Panc1 (cell line): ENCODE measurements at regions not wholly inside any gene's neighbourhood (a gene's known extent, or its start where the extent isn't known, plus 50 kb on each side); places are given as distances from the start of the nearest gene placed in this dataset.

Experiments used
- ATAC-seq: fragments of 200-7000 bp; cut with Tn5 transposase; 2 replicates; pipeline ENCODE4 v1.9.1; 2020; ENCODE audit warnings: mild to moderate bottlenecking, moderate library complexity
- BruUV-seq: library from RNA; stranded (reverse); fragments of 400-500 nt; replicated peaks from 2 replicates; lab custom pipeline; 2021; lab: Mats Ljungman, UMichigan
- CTCF ChIA-PET: fragments of 300-600 bp; sonication (Branson Sonifier 250); formaldehyde crosslinking; loops from one replicate; lab custom pipeline; 2022; ENCODE audit warnings: antibody characterized with exemption; lab: Charles Lee
- POLR2A ChIA-PET: fragments of 300-600 bp; sonication (Branson Sonifier 250); formaldehyde crosslinking; loops from one replicate; lab custom pipeline; 2022; ENCODE audit warnings: antibody characterized with exemption; lab: Charles Lee
- DNase-seq: peaks from one replicate; pipeline ENCODE4 v3.0.0-alpha.2; 2010; ENCODE audit warnings: low read depth, low spot score
- H3K27ac ChIP-seq: 2 replicates; pipeline ENCODE4 v1.5.1; 2011; ENCODE audit warnings: mild to moderate bottlenecking, low read length, inconsistent platforms
- H3K27me3 ChIP-seq: fragments of 200-500 bp; sonication (Bioruptor generic); 2 replicates; pipeline ENCODE4 v1.6.0; 2014; ENCODE audit warnings: low read length, inconsistent platforms; ENCODE audit not compliant: control insufficient read depth, insufficient read depth
- H3K36me3 ChIP-seq: fragments of 200-500 bp; sonication (Bioruptor generic); 2 replicates; pipeline ENCODE4 v1.5.1; 2014; ENCODE audit warnings: inconsistent platforms, mild to moderate bottlenecking, low read length, moderate library complexity; ENCODE audit not compliant: control insufficient read depth, insufficient read depth
- H3K4me1 ChIP-seq: 2 replicates; pipeline ENCODE4 v1.5.1; 2011; ENCODE audit warnings: inconsistent platforms, mild to moderate bottlenecking, low read length, moderate library complexity; ENCODE audit not compliant: control insufficient read depth, insufficient read depth
- H3K4me3 ChIP-seq, 2 experiments: 2 replicates each; pipeline ENCODE4 v1.5.1; 2011 to 2012; ENCODE audit warnings: low read depth in 2 of 2, low read length in 2 of 2, mild to moderate bottlenecking in 2 of 2, inconsistent platforms in 1 of 2, moderate library complexity in 1 of 2
- H3K9me3 ChIP-seq: fragments of 200-500 bp; sonication (Bioruptor generic); 2 replicates; pipeline ENCODE4 v1.5.1; 2014; ENCODE audit warnings: low read depth, mild to moderate bottlenecking, inconsistent platforms, low read length, moderate library complexity; ENCODE audit not compliant: control insufficient read depth, insufficient read depth
- CTCF ChIP-seq: fragments of 450-650 bp; IDR thresholded peaks from 2 replicates; pipeline ENCODE4 v1.5.1; 2017; ENCODE audit warnings: mild to moderate bottlenecking
- POLR2AphosphoS5 ChIP-seq: IDR thresholded peaks from 2 replicates; pipeline ENCODE4 v1.6.1; 2012; ENCODE audit warnings: mild to moderate bottlenecking, low read depth, low read length, moderate library complexity
- REST ChIP-seq, 2 experiments: IDR thresholded peaks; 2 replicates each; pipeline ENCODE4 v1.6.1; 2011 to 2012; ENCODE audit warnings: low read depth in 2 of 2, control low read depth in 1 of 2, low read length in 1 of 2, mild to moderate bottlenecking in 1 of 2, moderate library complexity in 1 of 2; ENCODE audit not compliant: insufficient read depth in 1 of 2
- SIN3A ChIP-seq: IDR thresholded peaks from 2 replicates; pipeline ENCODE4 v1.6.1; 2012; ENCODE audit warnings: low read depth, mild to moderate bottlenecking, low read length, moderate library complexity, borderline replicate concordance; ENCODE audit not compliant: insufficient read depth
- TCF7L2 ChIP-seq: IDR thresholded peaks from 2 replicates; pipeline ENCODE4 v1.6.1; 2011; ENCODE audit warnings: mild to moderate bottlenecking, low read depth, low read length, inconsistent platforms
- in situ Hi-C: cut with HindIII; loops from 2 replicates; pipeline ENCODE4 v1.10.0; 2016; ENCODE audit warnings: low sequenced_read_pairs, low pct_unique_long_range_greater_than_20kb
- intact Hi-C: fragments of 100-400 bp; cut with micrococcal nuclease; formaldehyde crosslinking; loops from one replicate; pipeline ENCODE4 v1.10.0; 2022; ENCODE audit not compliant: unreplicated experiment

GRCh38 chr15:70431854-70432253, 331.5 kb downstream of the UACA start:
- ATAC-seq (no peak), DNase-seq (no peak)
- ChIA-PET POLR2A (no interaction called here), CTCF (no interaction called here)
- in situ Hi-C loops (no loop called here), intact Hi-C loops (no loop called here)
- Histone ChIP-seq H3K4me3 (no peak overlapping the region), H3K36me3 (no peaks in the 10 kb centered on the region), H3K27me3 (no peaks in the 10 kb centered on the region), H3K27ac (no peak overlapping the region), H3K4me1 (peaks cover 32% of the 10 kb centered on the region), H3K9me3 (peaks cover 9% of the 10 kb centered on the region; the same call in 1 of the 2 replicates)
- BruUV-seq = no TSS peak
- TF ChIP-seq TCF7L2 (no peak), POLR2AphosphoS5 (no peak), CTCF (no peak), REST (IDR thresholded peaks at IDR 0.05; ENCODE audit: insufficient read depth in 1 of 2, low read depth in 2 of 2, low read length in 1 of 2) (no peak), SIN3A (no peak)

- intact Hi-C loops = no loop called here
- no peak for TF ChIP-seq CTCF
- no peak for TF ChIP-seq SIN3A
- no TSS peak for BruUV-seq
- ChIA-PET CTCF (no interaction called here), POLR2A (no interaction called here)
- Histone ChIP-seq H3K9me3 (peaks cover 9% of the 10 kb centered on the region; the same call in 1 of the 2 replicates), H3K36me3 (no peaks in the 10 kb centered on the region), H3K27ac (peak overlapping the region; percentile 55; the same call in 1 of the 2 replicates), H3K27me3 (no peaks in the 10 kb centered on the region), H3K4me3 (no peak overlapping the region), H3K4me1 (peaks cover 38% of the 10 kb centered on the region)
- DNase-seq (no peak), ATAC-seq (no peak)
- in situ Hi-C loops = no loop called here
Measured at GRCh38 chr15:70430069-70430468, 332.4 kb upstream of the TLE3 start.
